Hepatocyte (in vitro differentiated cells): ENCODE measurements at regions not wholly inside any gene's neighbourhood (a gene's known extent, or its start where the extent isn't known, plus 50 kb on each side); places are given as distances from the start of the nearest gene placed in this dataset.

ENCODE experiments used
- DNase-seq: peaks from one replicate; pipeline ENCODE4 v3.0.0-alpha.2; 2016; ENCODE audit warnings: low spot score
- H2AFZ ChIP-seq: fragments of 200-600 bp; sonication (generic); 2 replicates; pipeline ENCODE4 v1.6.0; 2016; ENCODE audit warnings: antibody characterized with exemption, mild to moderate bottlenecking
- H3K27ac ChIP-seq: fragments of 200-600 bp; sonication (generic); 2 replicates; pipeline ENCODE4 v1.5.1; 2016; ENCODE audit warnings: mild to moderate bottlenecking
- H3K27me3 ChIP-seq: fragments of 200-600 bp; sonication (generic); 2 replicates; pipeline ENCODE4 v1.6.1; 2016
- H3K36me3 ChIP-seq: fragments of 200-600 bp; sonication (generic); replicated peaks from 2 replicates; pipeline ENCODE4 v1.5.1; 2016; ENCODE audit warnings: low read depth; ENCODE audit not compliant: insufficient read depth
- H3K4me1 ChIP-seq: fragments of 200-600 bp; sonication (generic); 2 replicates; pipeline ENCODE4 v1.5.1; 2016; ENCODE audit warnings: mild to moderate bottlenecking, moderate library complexity; ENCODE audit not compliant: insufficient read depth
- H3K4me2 ChIP-seq: fragments of 200-600 bp; sonication (generic); 2 replicates; pipeline ENCODE4 v1.6.0; 2016
- H3K4me3 ChIP-seq: fragments of 200-600 bp; sonication (generic); 2 replicates; pipeline ENCODE4 v1.5.1; 2016; ENCODE audit warnings: mild to moderate bottlenecking
- H3K79me2 ChIP-seq: fragments of 200-600 bp; sonication (generic); 2 replicates; pipeline ENCODE4 v1.6.0; 2017; ENCODE audit warnings: mild to moderate bottlenecking
- H3K9me2 ChIP-seq: fragments of 200-600 bp; sonication (generic); replicated peaks from 2 replicates; pipeline ENCODE4 v1.6.0; 2017; ENCODE audit warnings: mild to moderate bottlenecking; ENCODE audit not compliant: insufficient read depth
- H3K9me3 ChIP-seq: fragments of 200-600 bp; sonication (generic); 2 replicates; pipeline ENCODE4 v1.5.1; 2016; ENCODE audit warnings: low read depth, mild to moderate bottlenecking
- H4K20me1 ChIP-seq: fragments of 200-600 bp; sonication (generic); 2 replicates; pipeline ENCODE4 v1.6.0; 2016; ENCODE audit warnings: mild to moderate bottlenecking; ENCODE audit not compliant: insufficient read depth, poor library complexity, severe bottlenecking
- CTCF ChIP-seq: fragments of 200-600 bp; sonication (generic); IDR thresholded peaks from 2 replicates; pipeline ENCODE4 v1.5.1; 2016; ENCODE audit warnings: antibody characterized with exemption, mild to moderate bottlenecking; ENCODE audit not compliant: poor library complexity
- EZH2 ChIP-seq: fragments of 200-600 bp; sonication (generic); IDR thresholded peaks from 2 replicates; pipeline ENCODE4 v1.6.1; 2016; ENCODE audit warnings: antibody characterized with exemption, mild to moderate bottlenecking, borderline replicate concordance
- EZH2phosphoT487 ChIP-seq: fragments of 200-600 bp; sonication (generic); IDR thresholded peaks from one replicate; pipeline ENCODE4 v1.6.1; 2018; ENCODE audit warnings: antibody characterized with exemption, mild to moderate bottlenecking, low read depth, moderate library complexity; ENCODE audit not compliant: unreplicated experiment, severe bottlenecking
- WGBS: methylation state at CpG from one replicate; pipeline ENCODE4 v1.1.6; 2016; ENCODE audit warnings: low lambda C conversion rate; ENCODE audit errors: missing lambda C conversion rate; 5-methylcytosine and 5-hydroxymethylcytosine counted together

- H2AFZ ChIP-seq: no peak overlapping the region
- DNase-seq: no peak
- H3K79me2 ChIP-seq: no peaks in the 10 kb centered on the region
- peaks cover 6% of the 10 kb centered on the region for H3K9me3 ChIP-seq
- no peak overlapping the region for H3K4me2 ChIP-seq
- no peak overlapping the region for H3K27ac ChIP-seq
- H3K27me3 ChIP-seq: no peaks in the 10 kb centered on the region
- WGBS: 83% methylated on average over 2 of the region's 2 CpGs
- H3K9me2 ChIP-seq: no peaks in the 10 kb centered on the region
- H3K36me3 ChIP-seq: no peaks in the 10 kb centered on the region
- H3K4me3 ChIP-seq: no peak overlapping the region
- no peaks in the 10 kb centered on the region for H3K4me1 ChIP-seq
- H4K20me1 ChIP-seq: no peaks in the 10 kb centered on the region
- TF ChIP-seq CTCF: no peak
- TF ChIP-seq EZH2phosphoT487: no peak
- no peak for TF ChIP-seq EZH2
Measured at GRCh38 chr5:61724102-61724501, 392.0 kb downstream of the ZSWIM6 start.

- Histone ChIP-seq H3K79me2 (no peaks in the 10 kb centered on the region), H2AFZ (no peak overlapping the region), H4K20me1 (no peaks in the 10 kb centered on the region), H3K36me3 (no peaks in the 10 kb centered on the region), H3K4me2 (no peak overlapping the region), H3K4me3 (no peak overlapping the region), H3K9me2 (no peaks in the 10 kb centered on the region), H3K27me3 (peaks cover 7% of the 10 kb centered on the region), H3K9me3 (no peaks in the 10 kb centered on the region), H3K4me1 (no peaks in the 10 kb centered on the region), H3K27ac (no peak overlapping the region)
- WGBS: 46% methylated on average over 1 of the region's 1 CpG
- TF ChIP-seq EZH2 (no peak), EZH2phosphoT487 (no peak), CTCF (no peak)
- DNase-seq: no peak
Measured at GRCh38 chr5:61728287-61728686, 396.2 kb downstream of the ZSWIM6 start.

- Histone ChIP-seq H3K79me2 (no peaks in the 10 kb centered on the region), H3K4me2 (no peak overlapping the region), H3K4me3 (no peak overlapping the region), H3K9me3 (no peaks in the 10 kb centered on the region), H3K27ac (no peak overlapping the region), H4K20me1 (no peaks in the 10 kb centered on the region), H3K9me2 (no peaks in the 10 kb centered on the region), H3K27me3 (peaks cover 7% of the 10 kb centered on the region), H3K36me3 (no peaks in the 10 kb centered on the region), H3K4me1 (peaks cover 9% of the 10 kb centered on the region), H2AFZ (no peak overlapping the region)
- 49% methylated on average over 3 of the region's 3 CpGs for WGBS
- TF ChIP-seq EZH2phosphoT487 (no peak), CTCF (no peak), EZH2 (no peak)
- DNase-seq: no peak
Measured at GRCh38 chr5:61730866-61731265, 398.8 kb downstream of the ZSWIM6 start.

GRCh38 chr5:61731267-61731945, 399.3 kb downstream of the ZSWIM6 start:
- peaks cover 15% of the 10 kb centered on the region for H3K4me1 ChIP-seq

More at GRCh38 chr5:61731267-61731945, 399.3 kb downstream of the ZSWIM6 start:
- H3K9me3 ChIP-seq: no peaks in the 10 kb centered on the region
- H3K27me3 ChIP-seq: peaks cover 7% of the 10 kb centered on the region
- TF ChIP-seq EZH2phosphoT487 (no peak), EZH2 (no peak), CTCF (no peak)
- no peak for DNase-seq
- H3K36me3 ChIP-seq: no peaks in the 10 kb centered on the region
- H3K27ac ChIP-seq: no peak overlapping the region
- 48% methylated on average over 5 of the region's 6 CpGs for WGBS
- H2AFZ ChIP-seq: no peak overlapping the region
- H3K4me3 ChIP-seq: no peak overlapping the region
- no peaks in the 10 kb centered on the region for H3K79me2 ChIP-seq
- no peaks in the 10 kb centered on the region for H3K9me2 ChIP-seq
- no peaks in the 10 kb centered on the region for H4K20me1 ChIP-seq
- no peak overlapping the region for H3K4me2 ChIP-seq
